Nephron (organoid): ENCODE measurements at regions not wholly inside any gene's neighbourhood (a gene's known extent, or its start where the extent isn't known, plus 50 kb on each side); places are given as distances from the start of the nearest gene placed in this dataset.

Experiments
- H3K27ac Mint-ChIP-seq, 3 experiments: 2 replicates each; pipeline ENCODE4 v1.8.0; 2020; ENCODE audit warnings: mixed read lengths in 3 of 3, mild to moderate bottlenecking in 2 of 3, moderate library complexity in 1 of 3
- H3K27me3 Mint-ChIP-seq: 2 replicates; pipeline ENCODE4 v1.8.0; 2021; ENCODE audit warnings: low read depth, mild to moderate bottlenecking, moderate library complexity, mixed read lengths
- H3K36me3 Mint-ChIP-seq: 2 replicates; pipeline ENCODE4 v1.8.0; 2020; ENCODE audit warnings: low read depth, mixed read lengths
- H3K4me1 Mint-ChIP-seq: 2 replicates; pipeline ENCODE4 v1.8.0; 2020; ENCODE audit warnings: mixed read lengths
- H3K4me3 Mint-ChIP-seq, 3 experiments: 2 replicates each; pipeline ENCODE4 v1.8.0; 2020; ENCODE audit warnings: mild to moderate bottlenecking in 3 of 3, mixed read lengths in 3 of 3, moderate library complexity in 2 of 3
- H3K9me3 Mint-ChIP-seq: 2 replicates; pipeline ENCODE4 v1.8.0; 2020; ENCODE audit warnings: mixed read lengths
- TF ChIP-seq, protein P1 (sequence below), 3 experiments: fragments of 200-600 bp; sonication (generic); IDR thresholded peaks; one replicate each; pipeline ENCODE4 v1.5.0; 2021; ENCODE audit warnings: antibody characterized with exemption in 3 of 3; ENCODE audit not compliant: unreplicated experiment in 3 of 3

DNA sequence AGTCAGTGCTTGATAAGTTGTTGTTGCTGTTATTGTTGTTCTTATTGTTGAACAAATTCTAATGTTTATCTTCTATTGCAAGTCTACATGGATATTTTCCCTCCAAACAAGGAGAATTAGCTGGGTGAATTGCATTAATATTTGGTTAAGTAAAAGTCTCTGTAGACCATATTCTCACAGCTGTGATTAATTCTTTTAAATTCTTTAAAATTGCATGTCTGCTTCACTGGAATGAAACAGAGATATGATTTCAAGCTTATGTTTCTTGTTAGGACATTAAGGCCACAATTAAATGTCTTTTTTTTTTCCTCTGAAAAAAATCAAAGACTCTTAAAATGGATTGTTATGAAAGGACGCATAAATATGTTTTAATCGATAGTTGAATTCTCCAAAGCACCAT is 153.4 kb downstream of the EBLN2 start:
- Mint-ChIP-seq H3K27me3 (peaks cover 3% of the 10 kb centered on the region), H3K36me3 (no peaks in the 10 kb centered on the region), H3K4me1 (peaks cover 22% of the 10 kb centered on the region), H3K9me3 (peaks cover 6% of the 10 kb centered on the region), H3K27ac (no peak overlapping the region), H3K4me3 (no peak overlapping the region)
- TF ChIP-seq, protein P1, sequence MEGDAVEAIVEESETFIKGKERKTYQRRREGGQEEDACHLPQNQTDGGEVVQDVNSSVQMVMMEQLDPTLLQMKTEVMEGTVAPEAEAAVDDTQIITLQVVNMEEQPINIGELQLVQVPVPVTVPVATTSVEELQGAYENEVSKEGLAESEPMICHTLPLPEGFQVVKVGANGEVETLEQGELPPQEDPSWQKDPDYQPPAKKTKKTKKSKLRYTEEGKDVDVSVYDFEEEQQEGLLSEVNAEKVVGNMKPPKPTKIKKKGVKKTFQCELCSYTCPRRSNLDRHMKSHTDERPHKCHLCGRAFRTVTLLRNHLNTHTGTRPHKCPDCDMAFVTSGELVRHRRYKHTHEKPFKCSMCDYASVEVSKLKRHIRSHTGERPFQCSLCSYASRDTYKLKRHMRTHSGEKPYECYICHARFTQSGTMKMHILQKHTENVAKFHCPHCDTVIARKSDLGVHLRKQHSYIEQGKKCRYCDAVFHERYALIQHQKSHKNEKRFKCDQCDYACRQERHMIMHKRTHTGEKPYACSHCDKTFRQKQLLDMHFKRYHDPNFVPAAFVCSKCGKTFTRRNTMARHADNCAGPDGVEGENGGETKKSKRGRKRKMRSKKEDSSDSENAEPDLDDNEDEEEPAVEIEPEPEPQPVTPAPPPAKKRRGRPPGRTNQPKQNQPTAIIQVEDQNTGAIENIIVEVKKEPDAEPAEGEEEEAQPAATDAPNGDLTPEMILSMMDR (IDR thresholded peaks at IDR 0.05; ENCODE audit: unreplicated experiment in 3 of 3): no peak

DNA sequence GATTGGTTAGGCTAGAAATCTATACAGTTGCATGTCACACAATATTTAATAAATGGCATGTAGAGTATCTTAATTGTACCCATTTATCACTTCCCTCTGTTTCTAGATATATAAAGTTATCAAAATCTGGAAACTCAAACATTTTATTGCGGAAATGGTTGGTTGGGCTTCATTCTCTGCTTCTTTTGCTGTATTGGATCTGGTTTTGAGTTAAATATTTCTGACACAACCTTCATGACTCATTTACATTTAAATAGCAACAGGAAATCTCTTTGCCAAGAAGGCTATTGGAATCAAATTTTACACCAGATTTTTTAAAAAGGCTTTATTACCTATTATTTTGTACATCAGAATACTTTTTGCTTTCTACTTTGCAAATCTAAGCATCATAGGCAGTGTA is 153.8 kb downstream of the EBLN2 start:
- Mint-ChIP-seq H3K9me3 (peaks cover 6% of the 10 kb centered on the region), H3K27ac (no peak overlapping the region), H3K4me1 (peaks cover 17% of the 10 kb centered on the region), H3K27me3 (peaks cover 3% of the 10 kb centered on the region), H3K4me3 (no peak overlapping the region), H3K36me3 (no peaks in the 10 kb centered on the region)
- TF ChIP-seq, protein P1 (IDR thresholded peaks at IDR 0.05; ENCODE audit: unreplicated experiment in 3 of 3): no peak

DNA sequence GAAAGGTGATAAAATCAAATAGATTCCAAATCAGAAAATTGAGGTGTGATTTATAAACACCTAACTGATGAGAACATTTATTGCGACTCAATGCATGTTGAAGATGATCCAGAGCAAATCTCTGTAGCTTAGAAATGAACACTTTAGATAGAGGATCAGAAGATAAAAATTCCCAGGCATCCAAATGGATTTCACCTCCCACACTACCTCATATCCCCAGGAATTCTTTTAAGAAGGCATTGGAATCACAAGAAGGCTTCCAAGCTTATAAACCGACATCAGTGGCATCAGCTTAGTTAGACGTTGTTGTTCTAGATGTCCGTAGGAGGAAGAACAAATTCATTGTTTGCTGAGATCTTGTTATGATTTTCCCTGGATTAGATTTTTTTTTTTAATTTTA is 154.4 kb downstream of the EBLN2 start:
- peaks cover 3% of the 10 kb centered on the region for H3K27me3 Mint-ChIP-seq
- H3K9me3 Mint-ChIP-seq: peaks cover 6% of the 10 kb centered on the region
- no peaks in the 10 kb centered on the region for H3K36me3 Mint-ChIP-seq
- TF ChIP-seq, protein P1 (IDR thresholded peaks at IDR 0.05; ENCODE audit: unreplicated experiment in 3 of 3): no peak
- H3K4me3 Mint-ChIP-seq: no peak overlapping the region
- peaks cover 11% of the 10 kb centered on the region for H3K4me1 Mint-ChIP-seq
- H3K27ac Mint-ChIP-seq: no peak overlapping the region

DNA sequence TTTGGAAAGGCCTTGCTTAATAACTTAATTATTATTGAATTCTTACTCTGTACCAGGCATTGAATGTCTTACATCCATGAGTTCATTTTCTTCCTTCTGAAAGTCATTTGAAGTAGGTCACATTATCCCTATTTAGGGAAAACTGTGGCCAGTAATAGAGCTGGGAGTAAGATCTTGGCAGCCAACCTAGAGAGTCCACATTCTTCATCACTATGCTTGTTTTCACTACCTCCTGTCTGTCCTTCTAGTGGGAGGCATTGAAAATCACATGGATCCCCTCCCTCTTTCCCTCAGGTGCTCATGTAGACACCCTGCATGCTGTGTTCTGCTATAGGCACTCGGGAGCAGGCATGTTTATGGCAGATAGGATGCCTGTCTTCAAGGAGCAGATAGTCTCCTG is 154.9 kb downstream of the EBLN2 start:
- Mint-ChIP-seq H3K27me3 (peaks cover under 1% of the 10 kb centered on the region), H3K9me3 (peaks cover 6% of the 10 kb centered on the region), H3K36me3 (no peaks in the 10 kb centered on the region), H3K4me3 (no peak overlapping the region), H3K27ac (no peak overlapping the region), H3K4me1 (peaks cover 7% of the 10 kb centered on the region)
- TF ChIP-seq, protein P1 (IDR thresholded peaks at IDR 0.05; ENCODE audit: unreplicated experiment in 3 of 3): no peak

DNA sequence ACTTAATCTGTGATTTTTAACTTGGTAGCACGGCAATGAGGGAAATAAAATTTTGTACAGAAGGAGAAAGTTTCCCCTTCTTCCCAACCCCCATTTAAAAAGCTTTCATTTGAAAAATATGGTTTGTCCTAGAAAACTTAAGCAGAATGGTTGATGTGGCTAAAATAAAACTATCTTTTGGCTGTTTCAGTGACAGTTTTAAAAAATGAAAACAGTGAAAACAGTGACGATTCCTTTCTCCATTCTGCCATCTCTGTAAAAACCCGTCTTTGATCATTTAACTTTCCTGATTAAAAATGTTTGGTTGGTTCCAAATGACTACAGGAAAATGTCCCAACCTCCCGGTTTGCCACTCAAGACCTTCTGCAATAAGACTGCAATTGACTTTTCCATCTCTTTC is 160.7 kb downstream of the EBLN2 start:
- no peaks in the 10 kb centered on the region for H3K9me3 Mint-ChIP-seq
- H3K27ac Mint-ChIP-seq: no peak overlapping the region
- H3K4me1 Mint-ChIP-seq: peaks cover 13% of the 10 kb centered on the region
- H3K4me3 Mint-ChIP-seq: no peak overlapping the region
- H3K36me3 Mint-ChIP-seq: no peaks in the 10 kb centered on the region
- peaks cover 8% of the 10 kb centered on the region for H3K27me3 Mint-ChIP-seq
- TF ChIP-seq, protein P1 (IDR thresholded peaks at IDR 0.05; ENCODE audit: unreplicated experiment in 3 of 3): no peak

DNA sequence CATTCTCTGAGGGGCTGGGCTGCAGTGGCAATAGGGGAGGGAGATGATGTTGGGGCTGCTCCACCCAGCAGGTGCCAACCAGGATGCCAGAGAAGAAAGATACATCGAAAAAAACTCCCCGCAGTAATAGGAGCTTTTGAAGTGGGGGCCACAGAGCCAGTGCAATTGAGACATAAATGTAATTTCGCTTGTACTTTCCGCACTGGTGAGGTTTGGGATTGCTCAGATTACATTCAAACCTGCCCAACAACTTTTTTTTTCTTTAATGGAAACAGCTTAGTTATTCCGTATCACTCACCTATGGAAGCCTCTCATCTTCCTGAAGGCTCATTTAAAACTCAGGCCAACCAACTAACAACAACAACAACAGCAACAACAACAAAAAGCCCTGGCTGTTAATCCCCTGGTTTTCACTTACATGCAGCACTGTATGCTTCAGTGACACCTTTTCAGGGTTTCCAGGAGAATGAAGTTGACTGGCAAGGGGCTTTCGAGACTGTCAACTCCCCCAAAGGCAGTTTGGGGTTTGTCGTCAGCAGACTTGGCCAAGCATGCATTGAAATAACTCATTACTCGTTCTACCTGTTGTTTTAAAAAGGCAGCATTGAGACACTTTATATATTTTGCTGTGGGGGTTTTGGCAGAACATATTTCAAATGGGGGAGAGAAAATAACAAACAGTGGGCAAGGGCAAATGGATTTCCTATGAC is 163.8 kb downstream of the EBLN2 start:
- no peak overlapping the region for H3K4me3 Mint-ChIP-seq
- TF ChIP-seq, protein P1 (IDR thresholded peaks at IDR 0.05; ENCODE audit: unreplicated experiment in 3 of 3): no peak
- H3K27me3 Mint-ChIP-seq: peaks cover 12% of the 10 kb centered on the region
- H3K4me1 Mint-ChIP-seq: peaks cover 13% of the 10 kb centered on the region
- peak overlapping the region in 1 of 3 experiments; percentile 72 for H3K27ac Mint-ChIP-seq
- H3K9me3 Mint-ChIP-seq: no peaks in the 10 kb centered on the region
- no peaks in the 10 kb centered on the region for H3K36me3 Mint-ChIP-seq
